ENCODE measurements at regions not wholly inside any gene's neighbourhood (a gene's known extent, or its start where the extent isn't known, plus 50 kb on each side); places are given as distances from the start of the nearest gene placed in this dataset.

DNA sequence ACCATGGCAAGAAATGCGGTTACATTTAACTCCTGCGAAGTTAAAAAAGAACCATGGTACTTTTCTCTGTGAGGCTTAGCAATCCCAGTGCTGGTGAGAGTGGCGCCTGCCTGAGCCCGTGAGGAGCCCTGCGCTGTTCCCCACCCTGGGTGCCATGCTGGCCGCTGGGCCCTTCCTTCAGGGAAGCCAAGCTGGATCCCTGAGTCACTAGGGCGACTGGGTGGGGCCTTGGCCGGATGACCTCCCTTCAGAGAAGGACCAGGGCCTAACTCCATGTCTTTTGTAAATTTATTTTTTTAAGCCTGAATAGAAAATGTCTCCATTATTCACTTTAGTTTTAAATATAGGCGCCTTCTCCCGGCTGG, 209.1 kb downstream of the ERMARD start:
- Histone ChIP-seq H3K27ac (ENCODE audit: low read length) (no peak overlapping the region), H3K4me3 (ENCODE audit: low read length) (no peak overlapping the region), H3K36me3 (ENCODE audit: control insufficient read depth, insufficient read depth, low read length) (no peaks in the 10 kb centered on the region), H3K9me3 (ENCODE audit: control insufficient read depth, insufficient read depth, low read length) (no peaks in the 10 kb centered on the region), H3K27me3 (ENCODE audit: control insufficient read depth, insufficient read depth, low read length) (peaks cover 5% of the 10 kb centered on the region), H3K4me1 (ENCODE audit: control insufficient read depth, insufficient read depth, low read length) (peaks cover 30% of the 10 kb centered on the region)
- intact Hi-C loops (cut with micrococcal nuclease), result no loop called here
- Mint-ChIP-seq H3K27me3 (ENCODE audit: low read depth in 2 of 2) (peaks cover 24 to 35% of the 10 kb centered on the region in 2 donors), H3K9me3 (no peaks in the 10 kb centered on the region), H3K4me3 (no peak overlapping the region), H3K36me3 (no peaks in the 10 kb centered on the region), H3K4me1 (peaks cover 5 to 6% of the 10 kb centered on the region in 2 donors), H3K27ac (no peak overlapping the region)
- 96% methylated on average over 10 of the region's 10 CpGs for WGBS (ENCODE audit: insufficient coverage)
- no peak for DNase-seq
- TF ChIP-seq, protein P1, sequence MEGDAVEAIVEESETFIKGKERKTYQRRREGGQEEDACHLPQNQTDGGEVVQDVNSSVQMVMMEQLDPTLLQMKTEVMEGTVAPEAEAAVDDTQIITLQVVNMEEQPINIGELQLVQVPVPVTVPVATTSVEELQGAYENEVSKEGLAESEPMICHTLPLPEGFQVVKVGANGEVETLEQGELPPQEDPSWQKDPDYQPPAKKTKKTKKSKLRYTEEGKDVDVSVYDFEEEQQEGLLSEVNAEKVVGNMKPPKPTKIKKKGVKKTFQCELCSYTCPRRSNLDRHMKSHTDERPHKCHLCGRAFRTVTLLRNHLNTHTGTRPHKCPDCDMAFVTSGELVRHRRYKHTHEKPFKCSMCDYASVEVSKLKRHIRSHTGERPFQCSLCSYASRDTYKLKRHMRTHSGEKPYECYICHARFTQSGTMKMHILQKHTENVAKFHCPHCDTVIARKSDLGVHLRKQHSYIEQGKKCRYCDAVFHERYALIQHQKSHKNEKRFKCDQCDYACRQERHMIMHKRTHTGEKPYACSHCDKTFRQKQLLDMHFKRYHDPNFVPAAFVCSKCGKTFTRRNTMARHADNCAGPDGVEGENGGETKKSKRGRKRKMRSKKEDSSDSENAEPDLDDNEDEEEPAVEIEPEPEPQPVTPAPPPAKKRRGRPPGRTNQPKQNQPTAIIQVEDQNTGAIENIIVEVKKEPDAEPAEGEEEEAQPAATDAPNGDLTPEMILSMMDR (IDR thresholded peaks at IDR 0.05), result no peak
- no peak for ATAC-seq

DNA sequence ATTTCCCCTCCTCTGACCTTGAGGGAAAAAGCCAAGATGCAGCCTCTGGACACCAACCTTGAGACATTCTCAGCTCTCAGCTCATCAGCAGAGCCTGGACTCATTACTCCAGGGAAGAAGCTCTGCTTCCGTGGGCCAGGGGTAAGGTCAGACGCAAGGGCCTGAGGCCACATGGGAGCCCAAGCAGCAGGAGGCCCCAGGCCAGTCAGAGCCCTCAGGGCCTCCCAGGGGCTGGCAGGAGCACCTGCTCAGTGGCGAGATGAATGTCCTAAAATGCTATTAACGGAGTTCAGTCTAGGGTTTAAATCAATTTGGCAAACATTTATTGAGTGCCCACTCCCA, 208.6 kb downstream of the ERMARD start:
- no peak overlapping the region for H3K27ac ChIP-seq (ENCODE audit: low read length)
- TF ChIP-seq, protein P1 (IDR thresholded peaks at IDR 0.05), result no peak
- H3K27me3 ChIP-seq (ENCODE audit: control insufficient read depth, insufficient read depth, low read length), result peaks cover 5% of the 10 kb centered on the region
- Mint-ChIP-seq H3K27ac (no peak overlapping the region), H3K9me3 (no peaks in the 10 kb centered on the region), H3K4me3 (no peak overlapping the region), H3K4me1 (peaks cover 0 to 6% of the 10 kb centered on the region in 2 donors), H3K27me3 (ENCODE audit: low read depth in 2 of 2) (peaks cover 18 to 34% of the 10 kb centered on the region in 2 donors), H3K36me3 (no peaks in the 10 kb centered on the region)
- 90% methylated on average over 4 of the region's 4 CpGs for WGBS (ENCODE audit: insufficient coverage)
- no peak for ATAC-seq
- DNase-seq, result no peak
- H3K36me3 ChIP-seq (ENCODE audit: control insufficient read depth, insufficient read depth, low read length), result no peaks in the 10 kb centered on the region
- H3K4me3 ChIP-seq (ENCODE audit: low read length), result no peak overlapping the region
- no peaks in the 10 kb centered on the region for H3K9me3 ChIP-seq (ENCODE audit: control insufficient read depth, insufficient read depth, low read length)
- intact Hi-C loops (cut with micrococcal nuclease), result no loop called here
- peaks cover 30% of the 10 kb centered on the region for H3K4me1 ChIP-seq (ENCODE audit: control insufficient read depth, insufficient read depth, low read length)

DNA sequence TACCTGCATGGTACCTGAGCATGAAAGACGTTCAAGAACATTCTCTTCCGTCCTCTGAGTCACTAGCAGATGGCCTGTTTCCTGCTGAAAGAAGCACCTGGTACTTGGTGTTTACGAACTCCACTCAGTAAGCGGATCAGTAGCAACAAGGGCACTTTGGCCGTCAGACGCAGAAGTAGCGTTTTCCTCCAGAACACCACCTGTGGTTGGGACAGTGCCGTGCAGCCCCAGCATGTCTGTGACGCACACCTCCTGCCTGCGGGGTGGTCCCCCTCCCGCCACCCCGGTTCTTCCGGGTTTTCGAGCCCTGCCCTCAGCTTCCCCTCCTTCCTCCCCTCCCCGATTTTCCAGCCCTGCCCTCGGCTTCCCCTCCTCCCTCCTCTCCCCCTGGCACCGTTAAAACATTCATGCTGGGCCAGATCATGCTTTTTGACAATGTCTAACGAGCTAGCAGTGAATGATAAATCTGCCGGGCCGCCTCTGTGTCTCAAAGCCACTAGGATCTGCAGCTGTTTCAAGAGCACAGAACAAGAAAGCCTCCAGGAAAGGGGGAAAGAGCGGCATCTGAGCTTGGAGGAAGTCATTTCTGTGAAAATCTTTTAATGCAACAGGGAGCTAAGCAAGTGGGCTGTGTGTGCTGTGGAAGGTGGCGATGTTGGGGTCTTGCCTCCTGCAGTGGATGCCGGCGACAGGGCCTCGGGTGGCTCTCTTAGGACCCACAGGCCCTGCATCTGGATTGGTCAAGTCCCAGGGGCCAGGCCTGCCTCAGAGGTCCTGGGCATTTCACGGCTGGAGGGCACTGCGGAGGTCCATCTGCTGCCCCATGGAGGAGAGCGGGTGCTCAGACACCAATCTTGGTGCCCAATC, 207.9 kb downstream of the ERMARD start:
- DNase-seq (peak; percentile 15 to 79), ATAC-seq (peak; percentile 9 to 79 (median 78))
- peaks cover 12 to 33% of the 10 kb centered on the region in 2 donors for H3K27me3 Mint-ChIP-seq (ENCODE audit: low read depth in 2 of 2)
- H3K27ac ChIP-seq (ENCODE audit: low read length), result peak overlapping the region; percentile 42
- H3K4me1 Mint-ChIP-seq, result peaks cover 0 to 6% of the 10 kb centered on the region in 2 donors
- H3K36me3 ChIP-seq (ENCODE audit: control insufficient read depth, insufficient read depth, low read length), result no peaks in the 10 kb centered on the region
- H3K9me3 Mint-ChIP-seq, result no peaks in the 10 kb centered on the region
- 47% methylated on average over 28 of the region's 28 CpGs for WGBS (ENCODE audit: insufficient coverage)
- H3K36me3 Mint-ChIP-seq, result no peaks in the 10 kb centered on the region
- TF ChIP-seq, protein P1 (IDR thresholded peaks at IDR 0.05), result no peak
- H3K27me3 ChIP-seq (ENCODE audit: control insufficient read depth, insufficient read depth, low read length), result peaks cover 5% of the 10 kb centered on the region
- H3K27ac Mint-ChIP-seq, result no peak overlapping the region
- intact Hi-C loops (cut with micrococcal nuclease), result no loop called here
- H3K9me3 ChIP-seq (ENCODE audit: control insufficient read depth, insufficient read depth, low read length), result no peaks in the 10 kb centered on the region
- no peak overlapping the region for H3K4me3 ChIP-seq (ENCODE audit: low read length)
- no peak overlapping the region for H3K4me3 Mint-ChIP-seq
- H3K4me1 ChIP-seq (ENCODE audit: control insufficient read depth, insufficient read depth, low read length), result peaks cover 30% of the 10 kb centered on the region

DNA sequence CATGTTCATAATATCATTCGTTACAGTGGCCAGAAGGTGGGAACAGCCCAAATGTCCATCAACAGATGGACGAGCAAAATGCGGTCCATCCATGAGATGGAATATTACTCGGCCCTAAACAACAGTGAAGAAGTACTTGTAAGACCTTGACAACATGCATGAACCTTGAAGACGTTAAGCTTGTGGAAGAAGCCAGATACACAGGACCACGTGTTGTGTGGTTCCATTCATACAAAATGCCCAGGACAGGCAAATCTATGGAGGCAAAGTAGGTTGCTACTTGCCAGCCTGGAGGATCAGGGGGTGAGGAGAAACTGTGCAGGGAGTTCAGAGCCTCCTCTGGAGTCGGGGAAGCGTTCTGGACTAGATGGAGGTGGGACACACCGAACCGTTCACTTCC, 207.1 kb downstream of the ERMARD start:
- WGBS (ENCODE audit: insufficient coverage), result 96% methylated on average over 10 of the region's 10 CpGs
- no peak overlapping the region for H3K27ac Mint-ChIP-seq
- DNase-seq, result no peak
- no peaks in the 10 kb centered on the region for H3K9me3 Mint-ChIP-seq
- no peaks in the 10 kb centered on the region for H3K9me3 ChIP-seq (ENCODE audit: control insufficient read depth, insufficient read depth, low read length)
- no peak overlapping the region for H3K27ac ChIP-seq (ENCODE audit: low read length)
- peak overlapping the region; percentile 48 for H3K4me3 Mint-ChIP-seq
- peaks cover 10 to 31% of the 10 kb centered on the region in 2 donors for H3K27me3 Mint-ChIP-seq (ENCODE audit: low read depth in 2 of 2)
- TF ChIP-seq, protein P1 (IDR thresholded peaks at IDR 0.05), result no peak
- H3K4me1 ChIP-seq (ENCODE audit: control insufficient read depth, insufficient read depth, low read length), result peaks cover 30% of the 10 kb centered on the region
- no peak overlapping the region for H3K4me3 ChIP-seq (ENCODE audit: low read length)
- no peak for ATAC-seq
- peaks cover 0 to 6% of the 10 kb centered on the region in 2 donors for H3K4me1 Mint-ChIP-seq
- intact Hi-C loops (cut with micrococcal nuclease), result no loop called here
- no peaks in the 10 kb centered on the region for H3K36me3 Mint-ChIP-seq
- no peaks in the 10 kb centered on the region for H3K36me3 ChIP-seq (ENCODE audit: control insufficient read depth, insufficient read depth, low read length)
- H3K27me3 ChIP-seq (ENCODE audit: control insufficient read depth, insufficient read depth, low read length), result peaks cover 5% of the 10 kb centered on the region

Measured in natural killer cell (primary cell).